CD4-positive, alpha-beta T cell treated with Interleukin-2 at 100 ng/mL for 4 hours (primary cell): ENCODE measurements at regions not wholly inside any gene's neighbourhood (a gene's known extent, or its start where the extent isn't known, plus 50 kb on each side); places are given as distances from the start of the nearest gene placed in this dataset.
"Not testable (repeated sequence)": the region's sequence is repeated elsewhere in the genome, so short reads cannot be mapped to it uniquely, and the experiment has no call there.

ENCODE experiments used
- DNase-seq: peaks from one replicate; pipeline ENCODE4 v3.0.0-alpha.2; 2020; ENCODE audit warnings: low spot score

- peak; percentile 81 for DNase-seq
Measured at GRCh38 chr17:77086433-77087010, 54.2 kb upstream of the SEC14L1 start.

GRCh38 chr17:77087650-77088454 lies 52.9 kb upstream of the SEC14L1 start:
- no peak for DNase-seq

- peak; percentile 93 for DNase-seq
Measured at GRCh38 chr17:77088455-77089123, 52.2 kb upstream of the SEC14L1 start.

GRCh38 chr17:77089124-77089490 lies 51.7 kb upstream of the SEC14L1 start:
- DNase-seq: no peak

- DNase-seq: not testable (repeated sequence)
Measured at GRCh38 chr17:77089949-77090348, 50.8 kb upstream of the SEC14L1 start.

- no peak for DNase-seq
Measured at GRCh38 chr17:77090476-77090875, 50.3 kb upstream of the SEC14L1 start.
